ENCODE measurements at regions not wholly inside any gene's neighbourhood (a gene's known extent, or its start where the extent isn't known, plus 50 kb on each side); places are given as distances from the start of the nearest gene placed in this dataset.

DNA sequence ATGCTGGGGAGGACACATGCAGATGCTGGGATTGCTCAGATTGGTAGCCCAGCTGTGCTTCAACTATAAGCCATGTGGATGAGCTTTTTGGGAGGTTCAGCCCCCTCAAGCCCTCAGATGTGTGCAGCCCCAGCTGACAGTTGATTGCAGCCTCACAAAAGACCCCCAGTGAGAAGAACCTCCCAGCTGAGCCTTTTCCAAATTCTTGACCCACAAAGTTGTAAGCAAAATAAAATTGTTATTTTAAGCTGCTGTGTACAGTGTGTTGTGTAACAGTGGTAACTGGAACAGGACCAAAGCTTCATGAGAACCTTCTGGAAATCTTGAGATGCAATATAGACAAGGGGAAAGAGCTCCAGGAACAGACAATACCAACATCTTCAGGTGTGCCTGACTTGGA, 156.8 kb upstream of the IRX3 start:
- no peak for ATAC-seq
- intact Hi-C loops (cut with DNase I) = no loop called here
- TF ChIP-seq, protein P1, sequence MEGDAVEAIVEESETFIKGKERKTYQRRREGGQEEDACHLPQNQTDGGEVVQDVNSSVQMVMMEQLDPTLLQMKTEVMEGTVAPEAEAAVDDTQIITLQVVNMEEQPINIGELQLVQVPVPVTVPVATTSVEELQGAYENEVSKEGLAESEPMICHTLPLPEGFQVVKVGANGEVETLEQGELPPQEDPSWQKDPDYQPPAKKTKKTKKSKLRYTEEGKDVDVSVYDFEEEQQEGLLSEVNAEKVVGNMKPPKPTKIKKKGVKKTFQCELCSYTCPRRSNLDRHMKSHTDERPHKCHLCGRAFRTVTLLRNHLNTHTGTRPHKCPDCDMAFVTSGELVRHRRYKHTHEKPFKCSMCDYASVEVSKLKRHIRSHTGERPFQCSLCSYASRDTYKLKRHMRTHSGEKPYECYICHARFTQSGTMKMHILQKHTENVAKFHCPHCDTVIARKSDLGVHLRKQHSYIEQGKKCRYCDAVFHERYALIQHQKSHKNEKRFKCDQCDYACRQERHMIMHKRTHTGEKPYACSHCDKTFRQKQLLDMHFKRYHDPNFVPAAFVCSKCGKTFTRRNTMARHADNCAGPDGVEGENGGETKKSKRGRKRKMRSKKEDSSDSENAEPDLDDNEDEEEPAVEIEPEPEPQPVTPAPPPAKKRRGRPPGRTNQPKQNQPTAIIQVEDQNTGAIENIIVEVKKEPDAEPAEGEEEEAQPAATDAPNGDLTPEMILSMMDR (IDR thresholded peaks at IDR 0.05) = no peak
- H3K27me3 ChIP-seq (ENCODE audit: low read depth) = no peaks in the 10 kb centered on the region
- DNase-seq = no peak
- no peaks in the 10 kb centered on the region for H3K36me3 ChIP-seq
- no peaks in the 10 kb centered on the region for H3K4me1 ChIP-seq
- H3K4me3 ChIP-seq = no peak overlapping the region
- no peak overlapping the region for H3K27ac ChIP-seq
- H3K9me3 ChIP-seq = peaks cover 6% of the 10 kb centered on the region

DNA sequence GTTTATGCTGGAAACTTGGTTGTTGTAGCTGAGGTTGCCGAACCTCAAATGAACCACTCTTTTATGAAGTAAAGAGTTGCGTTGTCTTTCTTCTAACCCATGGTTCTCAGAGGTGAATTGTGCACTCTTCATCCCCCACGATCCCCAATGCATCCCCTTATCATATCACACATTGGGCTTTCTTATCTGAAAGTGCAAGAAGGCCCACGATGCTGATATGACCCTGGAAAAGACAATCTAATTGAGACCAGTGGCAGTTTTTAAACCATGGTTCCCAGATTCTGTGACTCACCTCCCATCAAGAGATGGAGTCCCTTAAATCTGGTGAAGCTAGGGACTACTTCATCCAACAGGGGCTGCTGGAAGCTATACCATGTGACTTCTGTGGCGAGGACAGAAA, 156.3 kb upstream of the IRX3 start:
- H3K27me3 ChIP-seq (ENCODE audit: low read depth) = no peaks in the 10 kb centered on the region
- H3K4me3 ChIP-seq = no peak overlapping the region
- DNase-seq (no peak), ATAC-seq (no peak)
- peaks cover 6% of the 10 kb centered on the region for H3K9me3 ChIP-seq
- no peaks in the 10 kb centered on the region for H3K4me1 ChIP-seq
- H3K27ac ChIP-seq = no peak overlapping the region
- H3K36me3 ChIP-seq = no peaks in the 10 kb centered on the region
- TF ChIP-seq, protein P1 (IDR thresholded peaks at IDR 0.05) = no peak
- intact Hi-C loops (cut with DNase I) = no loop called here

DNA sequence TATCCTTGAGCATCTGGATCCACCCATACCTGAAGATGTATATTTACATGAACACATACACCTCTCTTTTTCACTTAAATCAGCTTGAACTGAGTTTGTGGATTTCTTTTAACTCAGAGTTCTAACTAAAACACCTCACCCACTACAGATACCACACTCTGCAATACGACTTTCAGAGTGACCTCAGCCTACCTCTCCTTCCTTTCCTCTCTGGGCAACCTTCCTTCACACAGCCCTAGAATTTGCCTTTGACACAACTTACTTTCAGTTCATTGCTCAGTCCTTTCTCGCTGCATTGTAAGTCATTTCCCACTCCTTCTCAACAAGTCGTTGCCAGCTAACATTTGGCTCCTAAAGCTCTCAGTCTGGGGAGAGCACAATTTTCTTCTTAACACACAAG, 151.9 kb upstream of the IRX3 start:
- no peak overlapping the region for H3K4me3 ChIP-seq
- intact Hi-C loops (cut with DNase I) = no loop called here
- H3K27me3 ChIP-seq (ENCODE audit: low read depth) = no peaks in the 10 kb centered on the region
- H3K9me3 ChIP-seq = peaks cover 5% of the 10 kb centered on the region
- no peak for ATAC-seq
- no peak overlapping the region for H3K27ac ChIP-seq
- no peaks in the 10 kb centered on the region for H3K4me1 ChIP-seq
- H3K36me3 ChIP-seq = no peaks in the 10 kb centered on the region
- no peak for DNase-seq
- TF ChIP-seq, protein P1 (IDR thresholded peaks at IDR 0.05) = no peak

DNA sequence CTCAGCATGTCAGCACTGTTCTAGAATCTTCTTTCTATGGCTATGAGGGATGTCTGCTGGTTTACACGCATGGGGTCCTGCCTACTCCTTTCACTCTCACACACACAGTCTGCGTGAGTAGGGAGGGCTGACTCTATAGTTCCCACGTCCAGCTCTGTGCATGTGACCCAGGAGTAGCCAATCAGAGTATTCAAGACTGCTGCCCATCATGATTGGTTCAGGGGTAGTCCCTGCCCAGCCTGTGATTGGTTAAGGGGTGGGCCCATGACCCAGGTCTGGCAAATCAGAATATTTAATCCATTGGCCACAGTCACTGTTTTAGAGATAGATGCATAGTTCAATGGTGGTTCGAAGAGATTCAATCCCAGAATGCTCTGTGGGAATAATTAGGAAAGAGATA, 151.3 kb upstream of the IRX3 start:
- H3K9me3 ChIP-seq = no peaks in the 10 kb centered on the region
- DNase-seq (no peak), ATAC-seq (no peak)
- H3K27ac ChIP-seq = no peak overlapping the region
- no peaks in the 10 kb centered on the region for H3K4me1 ChIP-seq
- no peaks in the 10 kb centered on the region for H3K36me3 ChIP-seq
- no peak overlapping the region for H3K4me3 ChIP-seq
- intact Hi-C loops (cut with DNase I) = no loop called here
- H3K27me3 ChIP-seq (ENCODE audit: low read depth) = no peaks in the 10 kb centered on the region
- TF ChIP-seq, protein P1 (IDR thresholded peaks at IDR 0.05) = no peak

DNA sequence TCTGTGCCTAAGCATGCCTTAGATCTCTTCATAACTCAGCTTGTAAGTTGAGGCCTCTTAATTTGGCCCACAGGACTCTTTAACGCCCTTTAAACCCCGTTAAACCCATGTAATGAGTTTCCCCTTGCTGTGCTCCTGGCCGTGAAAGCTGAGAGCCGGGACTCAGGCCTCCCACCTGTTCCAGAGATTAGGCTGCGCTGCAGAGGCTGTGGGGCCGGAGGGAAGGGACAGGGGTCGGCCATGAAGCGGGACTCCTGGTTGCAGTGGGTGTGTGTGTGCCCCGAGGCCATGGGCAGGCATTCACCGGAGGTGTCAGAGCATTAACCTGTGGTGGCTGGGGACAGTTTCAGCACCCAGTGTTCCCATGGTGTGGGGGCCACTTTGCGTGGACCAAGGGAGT, 150.8 kb upstream of the IRX3 start:
- no peak overlapping the region for H3K4me3 ChIP-seq
- ATAC-seq = no peak
- H3K4me1 ChIP-seq = no peaks in the 10 kb centered on the region
- H3K36me3 ChIP-seq = no peaks in the 10 kb centered on the region
- no peaks in the 10 kb centered on the region for H3K27me3 ChIP-seq (ENCODE audit: low read depth)
- TF ChIP-seq, protein P1 (IDR thresholded peaks at IDR 0.05) = no peak
- no peak overlapping the region for H3K27ac ChIP-seq
- H3K9me3 ChIP-seq = no peaks in the 10 kb centered on the region
- intact Hi-C loops (cut with DNase I) = no loop called here
- DNase-seq = no peak

DNA sequence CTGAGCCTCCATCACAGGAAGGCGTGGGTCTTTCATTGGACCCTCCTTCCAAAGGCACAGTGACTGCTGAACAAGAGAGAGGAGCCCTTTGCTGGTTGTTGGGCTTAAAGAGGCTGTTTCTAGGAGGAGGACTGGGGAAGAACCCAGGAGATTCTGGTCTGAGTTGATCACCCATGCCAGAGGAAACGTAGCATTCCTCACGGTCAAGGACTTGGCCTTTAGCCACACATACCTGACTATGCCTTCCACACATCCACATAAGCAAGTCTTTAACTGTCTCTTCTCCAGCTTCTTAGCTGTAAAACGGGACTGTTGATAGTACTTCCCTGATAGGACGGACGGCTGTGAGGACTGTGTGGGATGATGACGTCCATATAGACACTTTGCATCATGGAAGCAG, 149.8 kb upstream of the IRX3 start:
- no peaks in the 10 kb centered on the region for H3K9me3 ChIP-seq
- no peaks in the 10 kb centered on the region for H3K27me3 ChIP-seq (ENCODE audit: low read depth)
- H3K4me3 ChIP-seq = no peak overlapping the region
- H3K27ac ChIP-seq = no peak overlapping the region
- DNase-seq = no peak
- no peaks in the 10 kb centered on the region for H3K36me3 ChIP-seq
- ATAC-seq = peak in 1 of 2 donors; percentile 22
- intact Hi-C loops (cut with DNase I) = no loop called here
- TF ChIP-seq, protein P1 (IDR thresholded peaks at IDR 0.05) = no peak
- H3K4me1 ChIP-seq = no peaks in the 10 kb centered on the region

Measured in lower lobe of right lung (tissue), 2 donors.